Peyer's patch (tissue), 4 donors: ENCODE measurements at regions not wholly inside any gene's neighbourhood (a gene's known extent, or its start where the extent isn't known, plus 50 kb on each side); places are given as distances from the start of the nearest gene placed in this dataset.
A peak's percentile ranks its signal among the peaks of the same experiment; 100 is the strongest.

Experiments
- DNase-seq, 3 donors: peaks; one replicate each; pipeline ENCODE4 v3.0.0-alpha.2; 2017 to 2019
- H3K27ac ChIP-seq, 4 donors: fragments of 200-600 bp; sonication (generic); one replicate each; pipeline ENCODE4 v1.5.1; 2016 to 2019
- H3K27me3 ChIP-seq, 2 donors: fragments of 200-600 bp; sonication (generic); one replicate each; pipeline ENCODE4 v1.5.1; 2019
- H3K36me3 ChIP-seq, 3 donors: fragments of 200-600 bp; sonication (generic); one replicate each; pipeline ENCODE4 v1.5.1; 2016 to 2019
- H3K4me1 ChIP-seq, 4 donors: fragments of 200-600 bp; sonication (generic); one replicate each; pipeline ENCODE4 v1.5.1; 2016 to 2019
- H3K4me3 ChIP-seq, 4 donors: fragments of 200-600 bp; sonication (generic); 1 replicate in 3 of 4; 2 replicates in 1 of 4; pipeline ENCODE4 v1.5.1; 2016 to 2019; ENCODE audit warnings: mild to moderate bottlenecking in 1 of 4
- H3K9me3 ChIP-seq, 4 donors: fragments of 200-600 bp; sonication (generic); one replicate each; pipeline ENCODE4 v1.5.1; 2016 to 2019; ENCODE audit warnings: mild to moderate bottlenecking in 1 of 4
- POLR2A ChIP-seq, 2 donors: fragments of 450-650 bp; IDR thresholded peaks; one replicate each; pipeline ENCODE4 v1.5.1; 2017; ENCODE audit warnings: antibody characterized with exemption in 2 of 2, mild to moderate bottlenecking in 2 of 2, moderate library complexity in 2 of 2
- TF ChIP-seq, protein P1 (sequence below), 6 experiments: fragments of 450-650 bp in 4 of 6; fragments of 200-600 bp in 2 of 6; sonication (generic) in 1 of 6; IDR thresholded peaks; one replicate each; pipeline ENCODE4 v1.5.1; 2017 to 2019; ENCODE audit warnings: antibody characterized with exemption in 6 of 6, mild to moderate bottlenecking in 3 of 6, moderate library complexity in 1 of 6

DNA sequence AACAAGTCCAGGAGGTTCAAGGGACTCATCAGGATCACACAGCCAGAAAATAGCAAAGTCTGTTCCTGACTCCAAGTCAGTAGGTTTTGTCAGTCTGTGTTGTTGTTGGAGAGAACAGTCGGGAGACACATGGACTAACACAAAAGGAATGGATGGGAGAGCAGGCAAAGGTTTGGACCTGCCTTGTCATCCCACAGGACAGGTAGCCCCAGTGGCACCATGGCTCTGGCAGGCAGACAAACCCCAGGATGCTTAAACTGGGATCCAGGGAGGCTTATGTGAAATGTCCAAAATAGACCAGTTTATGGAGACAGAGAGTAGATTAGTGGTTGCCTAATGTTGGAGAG lies 201.6 kb upstream of the NAV2 start:
- no peak for DNase-seq
- H3K27me3 ChIP-seq: no peaks in the 10 kb centered on the region
- H3K4me3 ChIP-seq: no peak overlapping the region
- no peaks in the 10 kb centered on the region for H3K36me3 ChIP-seq
- peaks cover 0 to 4% (median 0%) of the 10 kb centered on the region in 4 donors for H3K4me1 ChIP-seq
- H3K27ac ChIP-seq: peak overlapping the region in 1 of 4 donors; percentile 5
- TF ChIP-seq, protein P1, sequence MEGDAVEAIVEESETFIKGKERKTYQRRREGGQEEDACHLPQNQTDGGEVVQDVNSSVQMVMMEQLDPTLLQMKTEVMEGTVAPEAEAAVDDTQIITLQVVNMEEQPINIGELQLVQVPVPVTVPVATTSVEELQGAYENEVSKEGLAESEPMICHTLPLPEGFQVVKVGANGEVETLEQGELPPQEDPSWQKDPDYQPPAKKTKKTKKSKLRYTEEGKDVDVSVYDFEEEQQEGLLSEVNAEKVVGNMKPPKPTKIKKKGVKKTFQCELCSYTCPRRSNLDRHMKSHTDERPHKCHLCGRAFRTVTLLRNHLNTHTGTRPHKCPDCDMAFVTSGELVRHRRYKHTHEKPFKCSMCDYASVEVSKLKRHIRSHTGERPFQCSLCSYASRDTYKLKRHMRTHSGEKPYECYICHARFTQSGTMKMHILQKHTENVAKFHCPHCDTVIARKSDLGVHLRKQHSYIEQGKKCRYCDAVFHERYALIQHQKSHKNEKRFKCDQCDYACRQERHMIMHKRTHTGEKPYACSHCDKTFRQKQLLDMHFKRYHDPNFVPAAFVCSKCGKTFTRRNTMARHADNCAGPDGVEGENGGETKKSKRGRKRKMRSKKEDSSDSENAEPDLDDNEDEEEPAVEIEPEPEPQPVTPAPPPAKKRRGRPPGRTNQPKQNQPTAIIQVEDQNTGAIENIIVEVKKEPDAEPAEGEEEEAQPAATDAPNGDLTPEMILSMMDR (IDR thresholded peaks at IDR 0.05): no peak
- TF ChIP-seq POLR2A (IDR thresholded peaks at IDR 0.05): no peak
- H3K9me3 ChIP-seq: no peaks in the 10 kb centered on the region

DNA sequence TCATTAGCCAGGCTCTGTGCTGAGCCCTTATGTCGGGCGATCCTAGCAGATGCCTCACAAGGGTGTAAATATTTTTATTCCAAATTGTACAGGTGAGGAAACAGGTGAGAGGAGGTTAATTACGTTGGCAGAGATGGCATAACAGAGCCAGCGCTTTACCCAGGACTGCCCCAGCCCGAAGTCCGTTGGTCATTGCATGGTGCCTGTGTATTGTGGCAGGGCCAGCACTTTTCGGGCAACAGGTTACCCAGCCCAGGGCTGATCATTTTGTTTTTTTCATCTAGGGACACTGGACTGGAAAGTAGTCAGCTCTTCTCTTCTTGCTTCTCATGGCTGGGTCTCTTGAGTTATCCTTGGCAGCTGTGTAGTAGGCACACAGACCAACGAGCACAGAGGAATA lies 202.2 kb upstream of the NAV2 start:
- Histone ChIP-seq H3K36me3 (no peaks in the 10 kb centered on the region), H3K9me3 (peaks cover 0 to 5% (median 0%) of the 10 kb centered on the region in 4 donors), H3K4me1 (peaks cover 0 to 4% (median 0%) of the 10 kb centered on the region in 4 donors), H3K27ac (no peak overlapping the region), H3K4me3 (no peak overlapping the region), H3K27me3 (no peaks in the 10 kb centered on the region)
- DNase-seq: no peak
- TF ChIP-seq, protein P1 (IDR thresholded peaks at IDR 0.05): no peak
- TF ChIP-seq POLR2A (IDR thresholded peaks at IDR 0.05): no peak

DNA sequence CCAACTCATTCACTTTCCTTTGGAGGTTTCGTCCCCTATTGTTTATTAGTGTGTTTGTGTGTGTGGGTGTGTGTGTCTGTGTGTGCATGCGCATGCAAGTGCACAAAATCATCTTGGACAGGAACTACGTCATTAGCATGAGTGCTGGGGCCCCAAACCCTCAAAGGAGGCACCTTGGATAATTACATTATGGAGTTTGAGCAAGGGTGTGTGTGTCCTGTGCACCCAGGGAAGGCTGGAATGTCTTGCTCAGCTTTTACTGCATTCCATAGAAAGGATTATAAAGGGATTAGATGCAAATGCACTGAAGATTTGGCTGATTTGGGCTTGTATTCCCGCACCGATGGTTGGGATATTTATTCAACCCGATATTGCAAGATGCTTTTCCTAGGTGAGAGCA lies 203.4 kb upstream of the NAV2 start:
- no peak overlapping the region for H3K27ac ChIP-seq
- TF ChIP-seq POLR2A (IDR thresholded peaks at IDR 0.05): no peak
- peaks cover 0 to 6% (median 0%) of the 10 kb centered on the region in 4 donors for H3K9me3 ChIP-seq
- no peak for DNase-seq
- H3K4me1 ChIP-seq: peaks cover 0 to 4% (median 0%) of the 10 kb centered on the region in 4 donors
- no peak overlapping the region for H3K4me3 ChIP-seq
- H3K36me3 ChIP-seq: no peaks in the 10 kb centered on the region
- no peaks in the 10 kb centered on the region for H3K27me3 ChIP-seq

DNA sequence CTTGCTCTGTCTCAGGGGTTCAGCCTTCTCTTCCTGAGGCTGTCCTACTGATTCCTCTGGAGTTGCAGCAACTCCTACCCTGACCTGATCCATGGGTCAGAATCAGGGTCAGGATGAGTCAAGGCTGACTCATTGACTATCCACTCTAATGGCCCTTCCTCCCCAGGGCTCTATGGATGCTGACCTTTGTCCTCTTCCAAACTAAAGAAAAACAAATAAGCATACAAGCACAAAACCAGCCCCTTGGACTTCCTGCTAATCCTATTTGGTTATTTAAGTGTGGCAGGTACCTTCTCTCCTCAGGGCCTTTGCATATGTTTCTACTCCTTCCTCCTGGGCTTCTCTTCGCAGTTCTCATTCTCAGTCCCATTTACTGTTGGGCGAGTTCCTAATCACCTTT lies 204.5 kb upstream of the NAV2 start:
- DNase-seq: peak in 1 of 3 donors; percentile 52
- H3K4me3 ChIP-seq: no peak overlapping the region
- peaks cover 0 to 6% (median 0%) of the 10 kb centered on the region in 4 donors for H3K9me3 ChIP-seq
- H3K27ac ChIP-seq: no peak overlapping the region
- H3K4me1 ChIP-seq: peaks cover 0 to 4% (median 0%) of the 10 kb centered on the region in 4 donors
- no peaks in the 10 kb centered on the region for H3K27me3 ChIP-seq
- no peak for TF ChIP-seq POLR2A (IDR thresholded peaks at IDR 0.05)
- TF ChIP-seq, protein P1 (IDR thresholded peaks at IDR 0.05): no peak
- no peaks in the 10 kb centered on the region for H3K36me3 ChIP-seq

DNA sequence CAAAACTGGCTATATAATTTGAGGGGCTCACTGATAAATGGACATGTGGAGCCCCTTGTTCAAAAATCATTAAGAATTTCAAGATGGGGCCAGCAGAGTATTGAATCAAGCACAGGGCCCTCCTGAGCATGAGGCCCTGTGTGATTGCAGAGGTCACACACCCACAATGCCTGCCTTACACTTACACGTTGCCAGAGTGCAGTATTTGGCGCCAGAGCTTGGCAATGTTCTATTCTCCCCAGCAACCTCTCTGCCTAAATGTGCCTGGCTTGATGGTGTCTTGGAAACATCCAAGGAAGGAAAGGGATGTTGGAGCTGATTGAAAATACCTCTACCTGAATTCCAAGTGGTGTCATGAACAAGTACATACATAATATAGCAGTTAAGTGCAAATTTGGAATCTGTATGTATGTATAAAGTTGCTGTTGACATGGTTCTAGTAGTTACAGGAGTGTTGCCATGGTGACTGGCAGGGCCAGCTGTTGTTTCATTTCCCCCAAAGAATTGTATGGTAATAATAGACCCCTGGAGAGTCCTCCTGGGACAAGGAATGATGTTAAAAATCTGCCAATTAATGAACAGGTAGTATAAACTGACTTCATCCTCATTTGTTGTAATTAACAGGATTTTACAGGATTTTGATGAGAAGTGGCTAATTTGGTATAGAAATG lies 205.7 kb upstream of the NAV2 start:
- Histone ChIP-seq H3K9me3 (peaks cover 0 to 6% (median 0%) of the 10 kb centered on the region in 4 donors), H3K4me3 (no peak overlapping the region), H3K27ac (no peak overlapping the region), H3K36me3 (no peaks in the 10 kb centered on the region), H3K27me3 (no peaks in the 10 kb centered on the region), H3K4me1 (peaks cover 0 to 4% (median 0%) of the 10 kb centered on the region in 4 donors)
- TF ChIP-seq, protein P1 (IDR thresholded peaks at IDR 0.05): no peak
- TF ChIP-seq POLR2A (IDR thresholded peaks at IDR 0.05): no peak
- no peak for DNase-seq

DNA sequence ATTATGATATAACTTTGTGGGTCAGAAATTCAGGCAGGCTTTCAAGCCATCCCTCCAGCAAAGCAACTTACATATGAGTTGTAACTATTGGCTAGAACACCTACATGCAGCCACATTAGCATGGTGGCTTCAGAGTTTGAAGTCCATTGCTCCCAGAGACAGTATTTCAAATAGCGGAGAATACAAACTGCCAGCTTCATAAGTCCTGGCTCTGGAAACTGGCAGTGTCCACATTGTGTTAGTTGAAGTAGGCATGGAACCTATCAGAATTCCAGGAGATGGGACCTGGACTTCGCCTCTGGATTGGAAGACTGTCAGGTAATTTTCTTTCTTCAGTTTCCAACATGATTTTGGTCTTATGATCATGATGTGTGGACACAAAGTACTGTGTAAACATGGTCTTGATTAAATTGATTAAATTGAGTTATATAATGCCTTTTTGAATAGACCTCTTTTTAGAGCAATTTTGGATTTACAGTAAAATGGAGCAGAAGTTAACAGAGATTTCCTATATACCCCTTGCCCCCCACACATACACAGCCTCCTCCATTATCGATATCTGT lies 209.9 kb upstream of the NAV2 start:
- Histone ChIP-seq H3K36me3 (no peaks in the 10 kb centered on the region), H3K4me1 (no peaks in the 10 kb centered on the region), H3K9me3 (peaks cover 0 to 6% (median 0%) of the 10 kb centered on the region in 4 donors), H3K27ac (no peak overlapping the region), H3K4me3 (no peak overlapping the region), H3K27me3 (no peaks in the 10 kb centered on the region)
- TF ChIP-seq POLR2A (IDR thresholded peaks at IDR 0.05): no peak
- TF ChIP-seq, protein P1 (IDR thresholded peaks at IDR 0.05): no peak
- DNase-seq: no peak
